ENCODE measurements at regions not wholly inside any gene's neighbourhood (a gene's known extent, or its start where the extent isn't known, plus 50 kb on each side); places are given as distances from the start of the nearest gene placed in this dataset.

GRCh38 chr20:41715526-41715925 lies 97.3 kb upstream of the CHD6 start:
- TF ChIP-seq POLR2AphosphoS5 (IDR thresholded peaks at IDR 0.05; ENCODE audit: low read length), result no peak
- TF ChIP-seq ZNF592 (IDR thresholded peaks at IDR 0.05), result no peak
- TF ChIP-seq NFIC (IDR thresholded peaks at IDR 0.05; ENCODE audit: low read depth, low read length), result no peak
- TF ChIP-seq SIN3A (IDR thresholded peaks at IDR 0.05; ENCODE audit: low read depth, low read length), result no peak
- TF ChIP-seq, protein P1, sequence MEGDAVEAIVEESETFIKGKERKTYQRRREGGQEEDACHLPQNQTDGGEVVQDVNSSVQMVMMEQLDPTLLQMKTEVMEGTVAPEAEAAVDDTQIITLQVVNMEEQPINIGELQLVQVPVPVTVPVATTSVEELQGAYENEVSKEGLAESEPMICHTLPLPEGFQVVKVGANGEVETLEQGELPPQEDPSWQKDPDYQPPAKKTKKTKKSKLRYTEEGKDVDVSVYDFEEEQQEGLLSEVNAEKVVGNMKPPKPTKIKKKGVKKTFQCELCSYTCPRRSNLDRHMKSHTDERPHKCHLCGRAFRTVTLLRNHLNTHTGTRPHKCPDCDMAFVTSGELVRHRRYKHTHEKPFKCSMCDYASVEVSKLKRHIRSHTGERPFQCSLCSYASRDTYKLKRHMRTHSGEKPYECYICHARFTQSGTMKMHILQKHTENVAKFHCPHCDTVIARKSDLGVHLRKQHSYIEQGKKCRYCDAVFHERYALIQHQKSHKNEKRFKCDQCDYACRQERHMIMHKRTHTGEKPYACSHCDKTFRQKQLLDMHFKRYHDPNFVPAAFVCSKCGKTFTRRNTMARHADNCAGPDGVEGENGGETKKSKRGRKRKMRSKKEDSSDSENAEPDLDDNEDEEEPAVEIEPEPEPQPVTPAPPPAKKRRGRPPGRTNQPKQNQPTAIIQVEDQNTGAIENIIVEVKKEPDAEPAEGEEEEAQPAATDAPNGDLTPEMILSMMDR (IDR thresholded peaks at IDR 0.05 in 2 of 3, conservative IDR thresholded peaks at IDR 0.05 in 1 of 3; ENCODE audit: control insufficient read depth in 2 of 3, extremely low read depth in 1 of 3, insufficient read depth in 1 of 3, low read depth in 3 of 3, low read length in 3 of 3), result no peak
